ENCODE measurements at regions not wholly inside any gene's neighbourhood (a gene's known extent, or its start where the extent isn't known, plus 50 kb on each side); places are given as distances from the start of the nearest gene placed in this dataset.
"Not testable (repeated sequence)": the region's sequence is repeated elsewhere in the genome, so short reads cannot be mapped to it uniquely, and the experiment has no call there.

DNA sequence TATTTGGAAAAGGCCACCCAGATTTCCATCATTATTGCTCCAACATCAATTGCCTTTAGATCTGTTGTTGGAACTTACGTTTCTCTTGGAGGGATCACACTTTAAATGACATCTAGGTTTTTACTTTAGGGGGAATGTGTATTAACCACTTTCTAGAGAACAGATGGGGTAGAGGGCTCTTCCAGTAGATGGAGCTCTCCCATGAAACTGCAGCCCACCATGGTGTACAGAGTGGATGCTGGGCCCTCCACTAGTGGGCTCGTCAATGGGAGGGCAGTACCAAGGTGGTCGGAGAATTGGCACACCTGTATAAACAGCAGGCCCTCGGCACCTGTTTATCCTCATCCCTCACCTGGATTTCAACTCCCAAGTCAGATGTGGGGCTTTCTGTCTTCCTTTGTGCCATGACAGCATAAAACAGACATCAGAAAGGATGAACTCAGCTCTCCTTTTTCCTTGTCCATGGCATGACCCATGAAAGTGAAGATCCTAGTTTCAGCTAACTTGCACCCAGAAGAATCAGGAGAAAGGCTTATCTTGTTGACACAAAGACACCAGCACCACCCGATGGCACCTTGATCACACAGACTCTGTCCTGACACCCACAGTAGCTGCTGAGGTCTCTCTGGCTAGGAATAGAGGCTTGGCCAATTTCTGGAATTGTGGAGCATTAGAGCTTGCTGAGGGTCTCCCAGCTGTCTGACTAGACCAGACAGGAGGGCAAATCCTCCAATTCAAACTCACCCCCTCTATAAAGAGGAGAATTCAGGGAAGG, 150.5 kb downstream of the CYP26A1 start:
- 0 out of 2 replicates have a peak overlapping the region, but pooled peaks have one; percentile 35 for H2AFZ ChIP-seq (ENCODE audit: low read length)
- H3K4me2 ChIP-seq (ENCODE audit: low read depth, low read length, poor library complexity, severe bottlenecking): no peak overlapping the region
- no peak overlapping the region for H3K9ac ChIP-seq (ENCODE audit: low read depth, low read length, poor library complexity, severe bottlenecking)
- no peaks in the 10 kb centered on the region for H3K4me1 ChIP-seq (ENCODE audit: insufficient read depth, low read length, poor library complexity, severe bottlenecking)
- H3K36me3 ChIP-seq (ENCODE audit: insufficient read depth, low read length): no peaks in the 10 kb centered on the region
- no peaks in the 10 kb centered on the region for H3F3A ChIP-seq (ENCODE audit: low read depth)
- no peaks in the 10 kb centered on the region for H4K20me1 ChIP-seq (ENCODE audit: insufficient read depth, low read length, poor library complexity, severe bottlenecking)
- no peaks in the 10 kb centered on the region for H3K79me2 ChIP-seq (ENCODE audit: insufficient read depth, low read length)
- TF ChIP-seq CTCF (conservative IDR thresholded peaks at IDR 0.05; ENCODE audit: low read length) (peak; percentile 60), EZH2phosphoT487 (IDR thresholded peaks at IDR 0.05; ENCODE audit: borderline replicate concordance) (no peak)
- H3K9me3 ChIP-seq (ENCODE audit: insufficient read depth, low read depth, low read length): no peaks in the 10 kb centered on the region
- H3K4me3 ChIP-seq (ENCODE audit: low read length, poor library complexity, severe bottlenecking): no peak overlapping the region
- H3K27me3 ChIP-seq (ENCODE audit: insufficient read depth, low read length, poor library complexity, severe bottlenecking): no peaks in the 10 kb centered on the region
- no peaks in the 10 kb centered on the region for H3K9me2 ChIP-seq (replicated peaks; ENCODE audit: low read depth, low read length)

GRCh38 chr10:93225938-93226337, 152.2 kb downstream of the CYP26A1 start:
- H3K9me3 ChIP-seq (ENCODE audit: insufficient read depth, low read depth, low read length): no peaks in the 10 kb centered on the region
- H3K36me3 ChIP-seq (ENCODE audit: insufficient read depth, low read length): no peaks in the 10 kb centered on the region
- TF ChIP-seq EZH2phosphoT487 (IDR thresholded peaks at IDR 0.05; ENCODE audit: borderline replicate concordance) (no peak), CTCF (conservative IDR thresholded peaks at IDR 0.05; ENCODE audit: low read length) (no peak)
- no peak overlapping the region for H3K9ac ChIP-seq (ENCODE audit: low read depth, low read length, poor library complexity, severe bottlenecking)
- no peak overlapping the region for H2AFZ ChIP-seq (ENCODE audit: low read length)
- no peaks in the 10 kb centered on the region for H3K4me1 ChIP-seq (ENCODE audit: insufficient read depth, low read length, poor library complexity, severe bottlenecking)
- no peak overlapping the region for H3K4me3 ChIP-seq (ENCODE audit: low read length, poor library complexity, severe bottlenecking)
- no peaks in the 10 kb centered on the region for H3K9me2 ChIP-seq (replicated peaks; ENCODE audit: low read depth, low read length)
- H3K27me3 ChIP-seq (ENCODE audit: insufficient read depth, low read length, poor library complexity, severe bottlenecking): no peaks in the 10 kb centered on the region
- no peaks in the 10 kb centered on the region for H3K79me2 ChIP-seq (ENCODE audit: insufficient read depth, low read length)
- no peaks in the 10 kb centered on the region for H3F3A ChIP-seq (ENCODE audit: low read depth)
- no peaks in the 10 kb centered on the region for H4K20me1 ChIP-seq (ENCODE audit: insufficient read depth, low read length, poor library complexity, severe bottlenecking)
- H3K4me2 ChIP-seq (ENCODE audit: low read depth, low read length, poor library complexity, severe bottlenecking): no peak overlapping the region

- H3F3A ChIP-seq (ENCODE audit: low read depth): no peaks in the 10 kb centered on the region
- H3K9me3 ChIP-seq (ENCODE audit: insufficient read depth, low read depth, low read length): no peaks in the 10 kb centered on the region
- no peaks in the 10 kb centered on the region for H3K79me2 ChIP-seq (ENCODE audit: insufficient read depth, low read length)
- H3K9ac ChIP-seq (ENCODE audit: low read depth, low read length, poor library complexity, severe bottlenecking): no peak overlapping the region
- H2AFZ ChIP-seq (ENCODE audit: low read length): no peak overlapping the region
- no peaks in the 10 kb centered on the region for H4K20me1 ChIP-seq (ENCODE audit: insufficient read depth, low read length, poor library complexity, severe bottlenecking)
- no peak overlapping the region for H3K4me2 ChIP-seq (ENCODE audit: low read depth, low read length, poor library complexity, severe bottlenecking)
- H3K36me3 ChIP-seq (ENCODE audit: insufficient read depth, low read length): no peaks in the 10 kb centered on the region
- no peak for TF ChIP-seq EZH2phosphoT487 (IDR thresholded peaks at IDR 0.05; ENCODE audit: borderline replicate concordance)
- no peaks in the 10 kb centered on the region for H3K27me3 ChIP-seq (ENCODE audit: insufficient read depth, low read length, poor library complexity, severe bottlenecking)
- H3K4me3 ChIP-seq (ENCODE audit: low read length, poor library complexity, severe bottlenecking): no peak overlapping the region
- H3K9me2 ChIP-seq (replicated peaks; ENCODE audit: low read depth, low read length): no peaks in the 10 kb centered on the region
- H3K4me1 ChIP-seq (ENCODE audit: insufficient read depth, low read length, poor library complexity, severe bottlenecking): no peaks in the 10 kb centered on the region
These were observed 152.9 kb downstream of the CYP26A1 start for GRCh38 chr10:93226619-93227018.

DNA sequence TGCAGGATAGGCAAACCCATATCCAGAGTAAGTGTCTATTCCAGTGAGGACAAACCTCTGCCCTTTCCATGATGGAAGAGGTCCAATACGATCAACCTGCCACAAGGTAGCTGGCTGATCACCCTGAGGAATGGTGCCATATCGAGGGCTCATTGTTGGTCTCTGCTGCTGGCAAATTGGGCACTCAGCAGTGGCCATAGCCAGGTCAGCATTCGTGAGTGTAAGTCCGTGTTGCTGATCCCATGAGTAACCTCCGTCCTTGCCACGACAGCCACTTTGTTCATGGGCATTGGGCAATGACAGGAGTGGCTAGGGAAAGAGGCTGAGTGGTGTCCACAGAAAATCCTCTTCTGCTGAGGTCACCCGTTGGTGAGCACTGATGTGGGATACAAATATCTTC, 156.9 kb downstream of the CYP26A1 start:
- not testable (repeated sequence) for H3K4me1 ChIP-seq (ENCODE audit: insufficient read depth, low read length, poor library complexity, severe bottlenecking); H4K20me1 ChIP-seq (ENCODE audit: insufficient read depth, low read length, poor library complexity, severe bottlenecking); H3K9ac ChIP-seq (ENCODE audit: low read depth, low read length, poor library complexity, severe bottlenecking); H3K4me3 ChIP-seq (ENCODE audit: low read length, poor library complexity, severe bottlenecking); H3K4me2 ChIP-seq (ENCODE audit: low read depth, low read length, poor library complexity, severe bottlenecking); H3K79me2 ChIP-seq (ENCODE audit: insufficient read depth, low read length); H3F3A ChIP-seq (ENCODE audit: low read depth); H3K36me3 ChIP-seq (ENCODE audit: insufficient read depth, low read length); H3K9me2 ChIP-seq (replicated peaks; ENCODE audit: low read depth, low read length); H3K27me3 ChIP-seq (ENCODE audit: insufficient read depth, low read length, poor library complexity, severe bottlenecking); H2AFZ ChIP-seq (ENCODE audit: low read length); H3K9me3 ChIP-seq (ENCODE audit: insufficient read depth, low read depth, low read length)

- not testable (repeated sequence) for H3K36me3 ChIP-seq (ENCODE audit: insufficient read depth, low read length); H3F3A ChIP-seq (ENCODE audit: low read depth); H2AFZ ChIP-seq (ENCODE audit: low read length); H3K4me1 ChIP-seq (ENCODE audit: insufficient read depth, low read length, poor library complexity, severe bottlenecking); H4K20me1 ChIP-seq (ENCODE audit: insufficient read depth, low read length, poor library complexity, severe bottlenecking); H3K9ac ChIP-seq (ENCODE audit: low read depth, low read length, poor library complexity, severe bottlenecking); H3K27me3 ChIP-seq (ENCODE audit: insufficient read depth, low read length, poor library complexity, severe bottlenecking); H3K4me3 ChIP-seq (ENCODE audit: low read length, poor library complexity, severe bottlenecking); H3K9me3 ChIP-seq (ENCODE audit: insufficient read depth, low read depth, low read length); H3K79me2 ChIP-seq (ENCODE audit: insufficient read depth, low read length); H3K9me2 ChIP-seq (replicated peaks; ENCODE audit: low read depth, low read length); H3K4me2 ChIP-seq (ENCODE audit: low read depth, low read length, poor library complexity, severe bottlenecking)
These were observed 158.5 kb downstream of the CYP26A1 start for GRCh38 chr10:93232159-93232558.

DNA sequence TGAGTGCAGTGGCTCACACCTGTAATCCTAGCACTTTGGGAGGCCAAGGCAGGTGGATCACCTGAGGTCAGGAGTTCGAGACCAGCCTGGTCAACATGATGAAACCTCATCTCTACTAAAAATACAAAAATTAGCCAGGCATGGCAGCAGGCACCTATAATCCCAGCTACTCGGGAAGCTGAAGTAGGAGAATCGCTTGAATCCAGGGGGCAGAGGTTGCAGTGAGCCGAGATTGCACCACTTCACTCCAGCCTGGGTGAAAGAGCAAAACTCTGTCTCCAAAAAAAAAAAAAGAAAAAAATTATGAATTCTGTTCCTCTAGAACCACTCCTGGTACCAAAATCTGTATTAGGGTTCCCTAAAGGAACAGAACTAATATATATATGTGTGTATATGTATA, 161.2 kb downstream of the CYP26A1 start:
- not testable (repeated sequence) for H3K9ac ChIP-seq (ENCODE audit: low read depth, low read length, poor library complexity, severe bottlenecking); H3K4me1 ChIP-seq (ENCODE audit: insufficient read depth, low read length, poor library complexity, severe bottlenecking); H3K4me3 ChIP-seq (ENCODE audit: low read length, poor library complexity, severe bottlenecking); H3K9me3 ChIP-seq (ENCODE audit: insufficient read depth, low read depth, low read length); H4K20me1 ChIP-seq (ENCODE audit: insufficient read depth, low read length, poor library complexity, severe bottlenecking); H3K27me3 ChIP-seq (ENCODE audit: insufficient read depth, low read length, poor library complexity, severe bottlenecking); H3K9me2 ChIP-seq (replicated peaks; ENCODE audit: low read depth, low read length); H3K36me3 ChIP-seq (ENCODE audit: insufficient read depth, low read length); H3K79me2 ChIP-seq (ENCODE audit: insufficient read depth, low read length); H2AFZ ChIP-seq (ENCODE audit: low read length); H3K4me2 ChIP-seq (ENCODE audit: low read depth, low read length, poor library complexity, severe bottlenecking); H3F3A ChIP-seq (ENCODE audit: low read depth)
